Peyer's patch (tissue), 4 donors: ENCODE measurements at regions not wholly inside any gene's neighbourhood (a gene's known extent, or its start where the extent isn't known, plus 50 kb on each side); places are given as distances from the start of the nearest gene placed in this dataset.

Source experiments
- POLR2A ChIP-seq, 2 donors: fragments of 450-650 bp; IDR thresholded peaks; one replicate each; pipeline ENCODE4 v1.5.1; 2017; ENCODE audit warnings: antibody characterized with exemption in 2 of 2, mild to moderate bottlenecking in 2 of 2, moderate library complexity in 2 of 2
- TF ChIP-seq, protein P1 (sequence below), 6 experiments: fragments of 450-650 bp in 4 of 6; fragments of 200-600 bp in 2 of 6; sonication (generic) in 1 of 6; IDR thresholded peaks; one replicate each; pipeline ENCODE4 v1.5.1; 2017 to 2019; ENCODE audit warnings: antibody characterized with exemption in 6 of 6, mild to moderate bottlenecking in 3 of 6, moderate library complexity in 1 of 6

GRCh38 chr22:48327721-48328120 lies 1500.0 kb downstream of the BRD1 start:
- TF ChIP-seq, protein P1, sequence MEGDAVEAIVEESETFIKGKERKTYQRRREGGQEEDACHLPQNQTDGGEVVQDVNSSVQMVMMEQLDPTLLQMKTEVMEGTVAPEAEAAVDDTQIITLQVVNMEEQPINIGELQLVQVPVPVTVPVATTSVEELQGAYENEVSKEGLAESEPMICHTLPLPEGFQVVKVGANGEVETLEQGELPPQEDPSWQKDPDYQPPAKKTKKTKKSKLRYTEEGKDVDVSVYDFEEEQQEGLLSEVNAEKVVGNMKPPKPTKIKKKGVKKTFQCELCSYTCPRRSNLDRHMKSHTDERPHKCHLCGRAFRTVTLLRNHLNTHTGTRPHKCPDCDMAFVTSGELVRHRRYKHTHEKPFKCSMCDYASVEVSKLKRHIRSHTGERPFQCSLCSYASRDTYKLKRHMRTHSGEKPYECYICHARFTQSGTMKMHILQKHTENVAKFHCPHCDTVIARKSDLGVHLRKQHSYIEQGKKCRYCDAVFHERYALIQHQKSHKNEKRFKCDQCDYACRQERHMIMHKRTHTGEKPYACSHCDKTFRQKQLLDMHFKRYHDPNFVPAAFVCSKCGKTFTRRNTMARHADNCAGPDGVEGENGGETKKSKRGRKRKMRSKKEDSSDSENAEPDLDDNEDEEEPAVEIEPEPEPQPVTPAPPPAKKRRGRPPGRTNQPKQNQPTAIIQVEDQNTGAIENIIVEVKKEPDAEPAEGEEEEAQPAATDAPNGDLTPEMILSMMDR (IDR thresholded peaks at IDR 0.05) = no peak
- no peak for TF ChIP-seq POLR2A (IDR thresholded peaks at IDR 0.05)
